Activated CD4-positive, alpha-beta T cell treated with anti-CD3 and anti-CD28 coated beads, Interleukin-2, amount 50 U/mL, for 16 hours (primary cell): ENCODE measurements at regions not wholly inside any gene's neighbourhood (a gene's known extent, or its start where the extent isn't known, plus 50 kb on each side); places are given as distances from the start of the nearest gene placed in this dataset.

Experiments
- DNase-seq: peaks from one replicate; pipeline ENCODE4 v3.0.0-alpha.2; 2020

- DNase-seq = no peak
Measured at GRCh38 chr12:111107392-111108178, 187.2 kb upstream of the MYL2 start.

GRCh38 chr12:111105294-111105693 lies 184.9 kb upstream of the MYL2 start:
- DNase-seq = no peak

GRCh38 chr12:111103583-111103982 lies 183.2 kb upstream of the MYL2 start:
- no peak for DNase-seq

- DNase-seq = no peak
Measured at GRCh38 chr12:111102102-111102739, 181.8 kb upstream of the MYL2 start.

- no peak for DNase-seq
Measured at GRCh38 chr12:111101003-111101402, 180.6 kb upstream of the MYL2 start.

- DNase-seq = no peak
Measured at GRCh38 chr12:111100554-111100953, 180.2 kb upstream of the MYL2 start.

GRCh38 chr12:111100003-111100402 lies 179.6 kb upstream of the MYL2 start:
- DNase-seq = no peak

- no peak for DNase-seq
Measured at GRCh38 chr12:111099186-111099585, 178.8 kb upstream of the MYL2 start.

- DNase-seq = no peak
Measured at GRCh38 chr12:111094157-111095010, 174.0 kb upstream of the MYL2 start.

- DNase-seq = no peak
Measured at GRCh38 chr12:111093428-111094142, 173.2 kb upstream of the MYL2 start.

GRCh38 chr12:111091051-111091450 lies 170.7 kb upstream of the MYL2 start:
- no peak for DNase-seq

GRCh38 chr12:111089616-111090015 lies 169.2 kb upstream of the MYL2 start:
- DNase-seq = no peak

- DNase-seq = no peak
Measured at GRCh38 chr12:111088409-111088808, 168.0 kb upstream of the MYL2 start.

GRCh38 chr12:111086947-111087700 lies 166.7 kb upstream of the MYL2 start:
- no peak for DNase-seq

- no peak for DNase-seq
Measured at GRCh38 chr12:111085096-111085495, 164.7 kb upstream of the MYL2 start.

GRCh38 chr12:111084605-111085004 lies 164.2 kb upstream of the MYL2 start:
- no peak for DNase-seq

GRCh38 chr12:111084158-111084557 lies 163.8 kb upstream of the MYL2 start:
- no peak for DNase-seq

GRCh38 chr12:111081600-111081999 lies 161.2 kb upstream of the MYL2 start:
- no peak for DNase-seq

- no peak for DNase-seq
Measured at GRCh38 chr12:111078731-111079130, 158.4 kb upstream of the MYL2 start.

GRCh38 chr12:111076611-111077451 lies 156.5 kb upstream of the MYL2 start:
- DNase-seq = no peak

- DNase-seq = no peak
Measured at GRCh38 chr12:111076199-111076598, 155.8 kb upstream of the MYL2 start.
